ENCODE measurements at regions not wholly inside any gene's neighbourhood (a gene's known extent, or its start where the extent isn't known, plus 50 kb on each side); places are given as distances from the start of the nearest gene placed in this dataset.

GRCh38 chr3:176848431-176849214, 348.7 kb downstream of the TBL1XR1 start:
- Histone ChIP-seq H2AFZ (no peak overlapping the region; the same call in 1 of the 2 replicates), H3K4me3 (no peak overlapping the region), H3F3A (ENCODE audit: insufficient read depth, low read depth) (no peaks in the 10 kb centered on the region), H3K36me3 (ENCODE audit: low read depth) (no peaks in the 10 kb centered on the region), H3K27me3 (ENCODE audit: insufficient read depth, low read depth) (no peaks in the 10 kb centered on the region), H3K9me3 (ENCODE audit: insufficient read depth, low read depth) (no peaks in the 10 kb centered on the region), H4K20me1 (ENCODE audit: insufficient read depth) (no peaks in the 10 kb centered on the region), H3K9me2 (ENCODE audit: insufficient read depth) (peaks cover 10% of the 10 kb centered on the region; the same call in 1 of the 2 replicates), H3K4me2 (no peak overlapping the region), H3K27ac (no peak overlapping the region), H3K4me1 (replicated peaks; ENCODE audit: insufficient read depth) (no peaks in the 10 kb centered on the region; the same call in 1 of the 2 replicates), H3K79me2 (ENCODE audit: low read depth) (no peaks in the 10 kb centered on the region)
- no TSS peak for BruUV-seq (replicated peaks)
- intact Hi-C loops (cut with micrococcal nuclease; ENCODE audit: unreplicated experiment) = no loop called here
- peak in 1 of 2 experiments; percentile 50 for DNase-seq
- CTCF ChIA-PET = interaction anchor here (0.5 kb wide), 1 partner anchor 1590 kb away, joined by 3 read pairs; no protein-coding TSS in a partner anchor
- TF ChIP-seq CTCF (conservative IDR thresholded peaks at IDR 0.05) (no peak), EZH2 (IDR thresholded peaks at IDR 0.05; ENCODE audit: low read depth) (no peak)
- POLR2A ChIA-PET (ENCODE audit: unreplicated experiment) = no interaction called here

GRCh38 chr3:176842914-176843313, 354.4 kb downstream of the TBL1XR1 start:
- TF ChIP-seq EZH2 (IDR thresholded peaks at IDR 0.05; ENCODE audit: low read depth) (no peak), CTCF (conservative IDR thresholded peaks at IDR 0.05) (no peak)
- Histone ChIP-seq H3K79me2 (ENCODE audit: low read depth) (no peaks in the 10 kb centered on the region), H3K27ac (no peak overlapping the region), H3K9me2 (ENCODE audit: insufficient read depth) (peaks cover 4% of the 10 kb centered on the region; the same call in 1 of the 2 replicates), H2AFZ (no peak overlapping the region), H3K4me1 (replicated peaks; ENCODE audit: insufficient read depth) (no peaks in the 10 kb centered on the region), H4K20me1 (ENCODE audit: insufficient read depth) (no peaks in the 10 kb centered on the region), H3K4me2 (no peak overlapping the region), H3K4me3 (no peak overlapping the region), H3K36me3 (ENCODE audit: low read depth) (no peaks in the 10 kb centered on the region), H3K27me3 (ENCODE audit: insufficient read depth, low read depth) (no peaks in the 10 kb centered on the region), H3K9me3 (ENCODE audit: insufficient read depth, low read depth) (no peaks in the 10 kb centered on the region), H3F3A (ENCODE audit: insufficient read depth, low read depth) (no peaks in the 10 kb centered on the region)
- POLR2A ChIA-PET (ENCODE audit: unreplicated experiment) = no interaction called here
- no TSS peak for BruUV-seq (replicated peaks)
- CTCF ChIA-PET = no interaction called here
- intact Hi-C loops (cut with micrococcal nuclease; ENCODE audit: unreplicated experiment) = no loop called here
- no peak for DNase-seq

GRCh38 chr3:176840641-176841286, 356.5 kb downstream of the TBL1XR1 start:
- POLR2A ChIA-PET (ENCODE audit: unreplicated experiment) = no interaction called here
- intact Hi-C loops (cut with micrococcal nuclease; ENCODE audit: unreplicated experiment) = no loop called here
- DNase-seq = no peak
- TF ChIP-seq EZH2 (IDR thresholded peaks at IDR 0.05; ENCODE audit: low read depth) (no peak), CTCF (conservative IDR thresholded peaks at IDR 0.05) (no peak)
- Histone ChIP-seq H3K36me3 (ENCODE audit: low read depth) (no peaks in the 10 kb centered on the region), H3K27me3 (ENCODE audit: insufficient read depth, low read depth) (no peaks in the 10 kb centered on the region), H3K4me3 (no peak overlapping the region), H3K9me2 (ENCODE audit: insufficient read depth) (peaks cover 3% of the 10 kb centered on the region), H3K4me1 (replicated peaks; ENCODE audit: insufficient read depth) (no peaks in the 10 kb centered on the region), H3K79me2 (ENCODE audit: low read depth) (no peaks in the 10 kb centered on the region), H2AFZ (no peak overlapping the region), H3K9me3 (ENCODE audit: insufficient read depth, low read depth) (no peaks in the 10 kb centered on the region), H3K4me2 (no peak overlapping the region), H4K20me1 (ENCODE audit: insufficient read depth) (no peaks in the 10 kb centered on the region), H3K27ac (no peak overlapping the region), H3F3A (ENCODE audit: insufficient read depth, low read depth) (no peaks in the 10 kb centered on the region)
- BruUV-seq (replicated peaks) = no TSS peak
- CTCF ChIA-PET = no interaction called here

Measured in PC-9 (cell line).